HG02870 (cell line): ENCODE measurements at regions not wholly inside any gene's neighbourhood (a gene's known extent, or its start where the extent isn't known, plus 50 kb on each side); places are given as distances from the start of the nearest gene placed in this dataset.
"Not testable (repeated sequence)": the region's sequence is repeated elsewhere in the genome, so short reads cannot be mapped to it uniquely, and the experiment has no call there.

ENCODE experiments used
- ATAC-seq: cut with Tn5 transposase; IDR thresholded peaks from one replicate; pipeline ENCODE4 v1.9.1; 2021; ENCODE audit warnings: mild to moderate bottlenecking, moderate library complexity; ENCODE audit not compliant: unreplicated experiment

GRCh38 chr7:66571568-66571967, 57.1 kb upstream of the KCTD7 start:
- no peak for ATAC-seq

GRCh38 chr7:66573782-66574495, 54.7 kb upstream of the KCTD7 start:
- not testable (repeated sequence) for ATAC-seq

DNA sequence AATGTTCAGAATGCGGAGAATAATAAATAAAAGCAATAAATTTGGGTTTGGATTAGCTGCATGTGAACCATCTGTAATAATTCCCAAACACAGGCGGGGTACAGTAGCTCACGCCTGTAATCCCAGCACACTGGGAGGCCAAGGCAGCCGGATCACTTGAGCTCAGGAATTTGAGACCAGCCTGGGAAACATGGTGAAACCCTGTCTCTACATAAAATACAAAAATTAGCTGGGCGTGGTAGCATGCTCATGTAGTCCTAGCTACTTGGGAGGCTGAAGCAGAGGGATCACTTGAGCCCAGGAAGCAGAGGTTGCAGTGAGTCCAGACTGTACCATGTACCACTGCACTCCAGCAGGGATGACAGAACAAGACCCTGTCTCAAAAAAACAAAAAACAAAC, 53.9 kb upstream of the KCTD7 start:
- ATAC-seq: not testable (repeated sequence)

- no peak for ATAC-seq
Measured at GRCh38 chr7:66575398-66575797, 53.3 kb upstream of the KCTD7 start.

DNA sequence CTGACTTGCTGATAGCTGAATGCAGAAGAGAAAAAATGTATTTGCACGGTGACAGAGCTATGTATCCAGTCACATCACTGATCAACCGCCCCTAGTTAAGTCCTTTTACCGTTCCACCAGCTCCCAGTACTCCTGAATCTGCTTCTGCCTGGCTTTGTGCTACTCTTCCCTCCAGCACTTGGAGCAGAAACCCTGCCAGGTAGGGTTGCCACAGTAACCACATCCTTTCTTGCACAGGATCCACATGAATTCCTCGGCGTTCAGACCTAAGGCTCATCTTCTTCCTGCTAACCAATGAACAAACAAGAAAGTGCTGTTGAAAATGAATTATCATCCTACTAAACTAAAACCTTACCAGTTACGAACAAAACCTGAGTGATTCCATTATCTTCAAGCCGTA, 52.0 kb upstream of the KCTD7 start:
- no peak for ATAC-seq
